ENCODE measurements at regions not wholly inside any gene's neighbourhood (a gene's known extent, or its start where the extent isn't known, plus 50 kb on each side); places are given as distances from the start of the nearest gene placed in this dataset.

DNA sequence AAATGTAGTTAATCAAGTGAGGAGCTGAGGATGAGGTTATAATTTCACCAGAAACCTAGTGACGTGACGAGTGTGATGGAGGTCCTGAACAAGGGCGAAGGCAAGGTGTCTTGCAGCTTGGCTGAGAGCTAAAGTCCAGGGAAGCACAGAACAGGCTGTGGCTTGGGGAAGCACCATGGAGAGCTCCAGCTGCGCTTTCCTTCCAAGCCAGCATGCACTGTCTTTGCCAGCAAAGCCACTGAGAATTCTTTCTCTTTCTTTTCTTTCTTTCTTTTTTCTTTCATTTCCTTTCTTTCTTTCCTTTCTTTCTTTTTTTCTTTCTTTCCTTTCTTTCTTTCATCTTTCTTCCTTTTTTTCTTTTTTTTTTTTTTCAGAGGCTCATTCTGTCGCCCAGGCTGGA lies 239.3 kb downstream of the FBXO15 start:
- TF ChIP-seq CTCF (IDR thresholded peaks at IDR 0.05) (no peak), POLR2A (IDR thresholded peaks at IDR 0.05) (no peak)
